Breast epithelium (tissue), 4 donors: ENCODE measurements at regions not wholly inside any gene's neighbourhood (a gene's known extent, or its start where the extent isn't known, plus 50 kb on each side); places are given as distances from the start of the nearest gene placed in this dataset.

ENCODE experiments used
- DNase-seq, 2 donors: peaks; one replicate each; pipeline ENCODE4 v3.0.0-alpha.2; 2019; ENCODE audit warnings: low spot score in 2 of 2
- H3K27ac ChIP-seq, 2 donors: fragments of 200-600 bp; sonication (generic) in 1 of 2; one replicate each; pipeline ENCODE4 v1.5.1; 2016 to 2019; ENCODE audit warnings: mild to moderate bottlenecking in 1 of 2
- H3K27me3 ChIP-seq, 2 donors: fragments of 200-600 bp; sonication (generic) in 1 of 2; one replicate each; pipeline versions ENCODE4 v1.5.1 to v1.6.0; 2017 to 2019; ENCODE audit warnings: control low read depth in 1 of 2, mild to moderate bottlenecking in 1 of 2
- H3K36me3 ChIP-seq: fragments of 200-600 bp; one replicate; pipeline ENCODE4 v1.5.1; 2019
- H3K4me1 ChIP-seq, 2 donors: fragments of 200-600 bp; sonication (generic); one replicate each; pipeline ENCODE4 v1.5.1; 2016 to 2019; ENCODE audit warnings: control low read depth in 1 of 2
- H3K4me3 ChIP-seq, 3 donors: fragments of 200-600 bp; sonication (generic); 1 replicate in 2 of 3; 2 replicates in 1 of 3; pipeline ENCODE4 v1.5.1; 2016 to 2019; ENCODE audit warnings: mild to moderate bottlenecking in 3 of 3, moderate library complexity in 2 of 3
- H3K9me3 ChIP-seq, 2 donors: fragments of 200-600 bp; sonication (generic) in 1 of 2; one replicate each; pipeline ENCODE4 v1.5.1; 2016 to 2019; ENCODE audit warnings: control low read depth in 1 of 2
- CTCF ChIP-seq, 3 donors: fragments of 450-650 bp; IDR thresholded peaks; one replicate each; pipeline ENCODE4 v1.5.1; 2016 to 2017; ENCODE audit warnings: antibody characterized with exemption in 3 of 3, mild to moderate bottlenecking in 3 of 3, moderate library complexity in 3 of 3
- POLR2A ChIP-seq: fragments of 450-650 bp; IDR thresholded peaks from one replicate; pipeline ENCODE4 v1.6.1; 2016; ENCODE audit warnings: antibody characterized with exemption, mild to moderate bottlenecking, moderate library complexity
- POLR2AphosphoS5 ChIP-seq, 3 donors: sonication (generic); formaldehyde crosslinking; IDR thresholded peaks; one replicate each; pipeline ENCODE4 v1.6.1; 2017; ENCODE audit warnings: antibody characterized with exemption in 3 of 3
- intact Hi-C: fragments of 100-400 bp; cut with DNase I; formaldehyde crosslinking; loops from one replicate; pipeline ENCODE4 v1.15.1; 2023; ENCODE audit warnings: low total_unique reads

GRCh38 chr12:47449797-47450196, 256.0 kb downstream of the RPAP3 start:
- Histone ChIP-seq H3K4me1 (no peaks in the 10 kb centered on the region), H3K27me3 (no peaks in the 10 kb centered on the region), H3K27ac (no peak overlapping the region), H3K36me3 (no peaks in the 10 kb centered on the region), H3K9me3 (no peaks in the 10 kb centered on the region), H3K4me3 (no peak overlapping the region)
- no peak for TF ChIP-seq POLR2A
- TF ChIP-seq POLR2AphosphoS5 (IDR thresholded peaks at IDR 0.05), result no peak
- TF ChIP-seq CTCF (IDR thresholded peaks at IDR 0.05), result no peak
- no peak for DNase-seq
- intact Hi-C loops, result no loop called here

GRCh38 chr12:47442310-47442709, 263.5 kb downstream of the RPAP3 start:
- H3K4me3 ChIP-seq, result no peak overlapping the region
- no peak for DNase-seq
- no peaks in the 10 kb centered on the region for H3K36me3 ChIP-seq
- H3K9me3 ChIP-seq, result peaks cover 7 to 38% of the 10 kb centered on the region in 2 donors
- H3K4me1 ChIP-seq, result no peaks in the 10 kb centered on the region
- H3K27ac ChIP-seq, result no peak overlapping the region
- no peaks in the 10 kb centered on the region for H3K27me3 ChIP-seq
- TF ChIP-seq POLR2A (no peak), POLR2AphosphoS5 (IDR thresholded peaks at IDR 0.05) (no peak), CTCF (IDR thresholded peaks at IDR 0.05) (no peak)
- intact Hi-C loops, result no loop called here

- Histone ChIP-seq H3K27ac (no peak overlapping the region), H3K36me3 (no peaks in the 10 kb centered on the region), H3K4me3 (no peak overlapping the region), H3K27me3 (no peaks in the 10 kb centered on the region), H3K9me3 (peaks cover 7 to 38% of the 10 kb centered on the region in 2 donors), H3K4me1 (no peaks in the 10 kb centered on the region)
- intact Hi-C loops, result no loop called here
- no peak for DNase-seq
- TF ChIP-seq CTCF (IDR thresholded peaks at IDR 0.05) (no peak), POLR2AphosphoS5 (IDR thresholded peaks at IDR 0.05) (no peak), POLR2A (no peak)
These were observed 264.3 kb downstream of the RPAP3 start for GRCh38 chr12:47441490-47441889.

GRCh38 chr12:47438175-47438574, 267.7 kb downstream of the RPAP3 start:
- H3K9me3 ChIP-seq, result peaks cover 0 to 24% of the 10 kb centered on the region in 2 donors
- DNase-seq, result no peak
- H3K4me1 ChIP-seq, result no peaks in the 10 kb centered on the region
- TF ChIP-seq POLR2AphosphoS5 (IDR thresholded peaks at IDR 0.05) (no peak), CTCF (IDR thresholded peaks at IDR 0.05) (no peak), POLR2A (no peak)
- no peak overlapping the region for H3K27ac ChIP-seq
- intact Hi-C loops, result no loop called here
- H3K27me3 ChIP-seq, result no peaks in the 10 kb centered on the region
- no peak overlapping the region for H3K4me3 ChIP-seq
- H3K36me3 ChIP-seq, result no peaks in the 10 kb centered on the region

GRCh38 chr12:47437570-47437969, 268.3 kb downstream of the RPAP3 start:
- Histone ChIP-seq H3K27ac (no peak overlapping the region), H3K36me3 (no peaks in the 10 kb centered on the region), H3K4me1 (no peaks in the 10 kb centered on the region), H3K4me3 (no peak overlapping the region), H3K9me3 (peaks cover 0 to 17% of the 10 kb centered on the region in 2 donors), H3K27me3 (no peaks in the 10 kb centered on the region)
- intact Hi-C loops, result no loop called here
- no peak for DNase-seq
- TF ChIP-seq CTCF (IDR thresholded peaks at IDR 0.05) (no peak), POLR2A (no peak), POLR2AphosphoS5 (IDR thresholded peaks at IDR 0.05) (no peak)
